ENCODE measurements at regions not wholly inside any gene's neighbourhood (a gene's known extent, or its start where the extent isn't known, plus 50 kb on each side); places are given as distances from the start of the nearest gene placed in this dataset.

DNA sequence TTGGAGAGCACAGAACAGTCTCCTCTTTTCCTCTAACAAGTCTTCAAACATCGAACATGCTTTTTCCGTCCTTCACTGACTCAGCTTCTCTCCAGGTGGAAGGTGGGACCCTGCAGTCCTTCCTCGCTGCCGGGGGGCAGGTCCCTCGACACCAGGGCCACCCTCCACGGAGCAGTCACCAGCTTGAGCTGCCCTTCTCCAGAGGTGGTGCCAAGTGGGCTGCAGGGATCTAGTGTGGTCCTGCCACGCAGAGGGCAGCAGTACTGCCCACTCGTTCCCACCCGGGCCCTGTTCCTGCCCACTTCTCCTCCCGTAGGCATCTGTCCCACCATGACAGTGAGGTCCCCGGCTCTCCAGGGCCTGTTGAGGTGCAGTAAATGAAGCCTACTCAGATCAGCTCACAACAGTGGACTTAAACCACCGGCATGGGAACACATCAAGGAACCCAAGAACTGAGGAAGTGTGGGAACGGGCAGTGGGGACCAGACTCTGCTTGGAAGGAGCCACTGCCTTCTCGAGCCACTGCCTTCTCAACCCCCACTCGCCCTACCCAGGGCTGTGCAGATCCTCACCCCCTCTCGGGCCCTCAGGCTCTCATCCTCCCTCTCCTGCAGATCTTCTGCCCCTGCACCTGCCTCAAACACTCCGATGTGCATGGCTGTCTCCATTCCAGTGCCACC lies 153.9 kb downstream of the OAT start:
- TF ChIP-seq, protein P1, sequence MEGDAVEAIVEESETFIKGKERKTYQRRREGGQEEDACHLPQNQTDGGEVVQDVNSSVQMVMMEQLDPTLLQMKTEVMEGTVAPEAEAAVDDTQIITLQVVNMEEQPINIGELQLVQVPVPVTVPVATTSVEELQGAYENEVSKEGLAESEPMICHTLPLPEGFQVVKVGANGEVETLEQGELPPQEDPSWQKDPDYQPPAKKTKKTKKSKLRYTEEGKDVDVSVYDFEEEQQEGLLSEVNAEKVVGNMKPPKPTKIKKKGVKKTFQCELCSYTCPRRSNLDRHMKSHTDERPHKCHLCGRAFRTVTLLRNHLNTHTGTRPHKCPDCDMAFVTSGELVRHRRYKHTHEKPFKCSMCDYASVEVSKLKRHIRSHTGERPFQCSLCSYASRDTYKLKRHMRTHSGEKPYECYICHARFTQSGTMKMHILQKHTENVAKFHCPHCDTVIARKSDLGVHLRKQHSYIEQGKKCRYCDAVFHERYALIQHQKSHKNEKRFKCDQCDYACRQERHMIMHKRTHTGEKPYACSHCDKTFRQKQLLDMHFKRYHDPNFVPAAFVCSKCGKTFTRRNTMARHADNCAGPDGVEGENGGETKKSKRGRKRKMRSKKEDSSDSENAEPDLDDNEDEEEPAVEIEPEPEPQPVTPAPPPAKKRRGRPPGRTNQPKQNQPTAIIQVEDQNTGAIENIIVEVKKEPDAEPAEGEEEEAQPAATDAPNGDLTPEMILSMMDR (IDR thresholded peaks at IDR 0.05) = no peak

DNA sequence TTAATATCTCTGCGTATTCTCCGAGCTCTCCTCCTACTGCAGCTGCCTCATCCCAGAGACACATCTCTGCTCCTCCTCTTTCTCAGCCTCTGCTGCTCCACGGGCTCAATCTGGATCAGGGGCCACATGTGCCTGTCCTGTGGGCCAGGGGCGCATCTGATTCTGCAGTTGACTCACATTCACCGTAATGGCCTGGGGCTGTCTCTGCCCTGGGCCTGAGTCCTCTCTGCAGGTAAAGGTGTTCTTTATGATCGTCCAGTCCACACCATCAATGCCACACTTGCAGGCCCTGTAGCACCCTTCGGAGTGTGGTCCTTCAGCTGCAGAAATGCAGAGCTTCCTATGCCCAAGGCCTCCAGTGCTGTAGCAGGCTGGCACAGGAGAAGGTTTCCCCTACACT lies 154.5 kb downstream of the OAT start:
- TF ChIP-seq, protein P1 (IDR thresholded peaks at IDR 0.05) = no peak

DNA sequence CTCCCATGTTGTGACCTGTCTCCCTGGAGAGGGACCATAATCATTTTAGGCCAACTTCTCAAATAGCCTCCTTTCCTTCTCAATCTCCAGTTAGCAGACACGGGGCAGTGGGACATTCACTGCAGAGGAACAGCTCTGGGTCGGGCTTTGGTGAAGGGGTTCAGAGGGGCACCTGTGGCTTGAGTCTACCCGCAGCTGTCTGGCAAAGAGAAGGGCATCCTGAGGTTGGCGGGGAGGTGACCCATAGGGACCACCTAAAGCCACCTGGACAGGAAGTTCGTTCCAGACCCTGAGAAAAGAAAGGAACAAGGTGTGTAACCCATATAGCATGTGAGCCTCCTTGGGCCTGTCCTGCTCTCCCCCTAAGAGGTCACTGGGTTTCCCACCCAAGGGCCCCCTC lies 155.0 kb downstream of the OAT start:
- TF ChIP-seq, protein P1 (IDR thresholded peaks at IDR 0.05) = no peak

DNA sequence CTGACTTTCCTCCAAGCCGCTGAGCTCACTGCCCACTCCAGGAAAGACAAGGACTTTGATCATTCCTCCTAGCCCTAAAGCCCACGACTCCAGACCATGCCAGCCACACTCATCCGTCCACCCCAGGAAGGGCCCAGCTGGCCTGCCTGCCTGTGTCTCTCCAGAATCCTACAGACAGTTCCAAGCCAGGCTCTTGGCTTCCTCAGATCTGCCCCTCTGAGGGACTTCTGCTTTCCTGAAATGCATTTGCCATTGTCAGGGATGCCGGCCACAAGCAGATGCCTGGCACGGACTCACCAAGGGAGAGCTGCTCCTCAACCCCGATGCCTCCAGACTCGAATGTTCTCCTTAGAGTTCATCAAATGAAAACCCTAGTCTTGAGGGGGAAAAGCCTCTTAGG lies 155.8 kb downstream of the OAT start:
- TF ChIP-seq, protein P1 (IDR thresholded peaks at IDR 0.05) = no peak

DNA sequence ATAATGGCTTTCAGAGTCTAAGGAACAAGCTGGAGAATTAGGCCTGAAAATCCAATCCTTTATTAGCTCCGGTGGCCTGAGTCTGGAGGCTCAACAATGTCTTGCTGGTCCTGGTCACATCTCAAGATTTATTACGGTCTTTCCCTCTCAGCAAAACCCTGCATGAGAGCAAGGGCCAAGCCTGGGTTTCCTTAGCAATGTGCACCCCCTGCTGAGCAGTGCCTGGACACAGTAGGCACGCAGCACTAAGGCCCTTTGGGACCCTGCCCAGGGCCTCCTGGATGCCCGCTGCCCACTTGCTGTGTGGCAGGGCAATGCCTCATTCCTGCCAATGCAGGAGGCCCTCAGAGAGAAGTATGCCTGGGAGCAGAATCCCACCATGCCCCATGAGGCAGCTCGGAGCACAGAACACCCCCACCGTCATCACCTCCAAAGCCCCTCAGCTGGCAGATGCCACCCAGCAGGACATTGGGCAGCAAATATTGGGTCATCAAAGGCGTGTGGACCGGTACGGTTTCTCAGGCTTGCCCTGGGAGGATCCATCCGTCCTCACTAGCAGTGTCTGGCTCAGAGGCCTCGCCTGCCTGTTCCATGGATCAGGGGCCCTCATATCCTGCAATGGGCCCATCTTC lies 156.4 kb downstream of the OAT start:
- TF ChIP-seq, protein P1 (IDR thresholded peaks at IDR 0.05) = no peak

DNA sequence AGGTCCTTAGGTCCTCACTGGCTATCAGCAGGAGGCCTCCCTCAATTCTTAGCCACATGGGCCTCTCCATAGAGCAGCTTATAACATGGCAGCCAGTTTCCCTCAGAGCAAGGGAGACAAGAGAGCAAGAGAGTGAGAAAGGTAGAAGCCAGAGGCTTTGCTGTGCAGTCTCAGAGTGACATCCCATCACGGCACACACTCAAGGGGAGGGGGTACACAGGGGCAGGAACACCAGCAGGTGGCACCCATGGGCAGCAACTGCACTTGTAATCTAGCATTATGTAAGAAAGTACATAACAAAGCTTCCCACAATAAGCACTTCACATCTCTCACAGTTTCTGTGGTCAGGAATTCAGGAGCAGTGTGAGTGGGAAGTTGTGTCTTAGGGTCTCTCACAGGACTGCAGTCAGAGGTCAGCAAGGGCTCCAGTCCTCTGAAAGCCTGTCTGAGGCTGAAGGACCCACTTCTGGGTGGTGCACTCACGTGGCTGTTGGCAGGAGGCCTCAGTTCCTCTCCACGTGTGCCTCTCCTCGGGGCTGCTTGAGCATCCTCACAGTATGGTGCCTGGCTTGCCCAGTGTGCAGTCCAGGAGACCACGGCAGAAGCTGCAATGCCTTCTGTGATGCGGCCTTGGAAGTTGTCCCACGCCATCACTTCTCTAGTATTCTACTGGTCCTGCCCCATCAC lies 159.4 kb downstream of the OAT start:
- TF ChIP-seq, protein P1 (IDR thresholded peaks at IDR 0.05) = peak; percentile 47

DNA sequence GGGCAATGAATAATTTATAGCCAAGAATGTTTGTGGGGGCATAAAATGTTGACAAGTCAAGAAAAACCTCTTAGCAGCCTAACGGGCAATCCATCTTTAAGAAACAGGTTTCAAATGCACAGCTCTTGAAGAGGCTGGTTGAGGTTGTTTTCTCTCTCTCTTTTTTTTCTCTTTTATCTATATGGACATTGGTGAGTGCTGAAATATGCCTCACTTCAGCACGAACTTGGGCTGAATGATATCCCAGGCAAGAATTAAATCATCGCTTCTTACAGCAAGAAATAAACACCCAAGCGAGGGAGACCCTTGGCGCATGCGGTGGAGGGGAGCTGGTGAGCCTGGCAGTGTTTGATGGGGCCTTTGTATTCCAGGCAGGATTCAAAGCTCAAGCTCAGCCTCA lies 160.9 kb downstream of the OAT start:
- TF ChIP-seq, protein P1 (IDR thresholded peaks at IDR 0.05) = no peak
